ENCODE measurements at regions not wholly inside any gene's neighbourhood (a gene's known extent, or its start where the extent isn't known, plus 50 kb on each side); places are given as distances from the start of the nearest gene placed in this dataset.
"Not testable (repeated sequence)": the region's sequence is repeated elsewhere in the genome, so short reads cannot be mapped to it uniquely, and the experiment has no call there.

- peak; percentile 4 for DNase-seq
These were observed 100.1 kb downstream of the EIF4E start for GRCh38 chr4:98828801-98829200.

DNA sequence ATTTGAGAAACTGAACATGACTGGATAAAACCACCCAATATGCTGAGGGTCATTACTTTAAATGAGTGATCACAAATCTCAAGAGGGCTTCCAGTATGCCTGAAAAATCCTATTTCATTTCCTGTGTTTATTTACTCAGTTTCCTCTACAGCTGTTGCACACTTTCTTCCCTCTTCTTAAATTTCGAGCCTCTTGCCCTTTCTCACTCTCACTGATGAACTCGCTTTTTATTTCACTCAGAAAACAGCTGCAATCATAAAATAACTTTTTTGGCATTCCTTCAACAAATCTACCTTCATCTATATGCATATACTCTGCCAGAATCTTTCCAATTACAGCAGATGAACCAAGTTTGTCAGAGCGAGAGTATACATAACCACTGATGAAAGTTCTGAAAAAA lies 101.3 kb downstream of the EIF4E start:
- no peak for DNase-seq

DNA sequence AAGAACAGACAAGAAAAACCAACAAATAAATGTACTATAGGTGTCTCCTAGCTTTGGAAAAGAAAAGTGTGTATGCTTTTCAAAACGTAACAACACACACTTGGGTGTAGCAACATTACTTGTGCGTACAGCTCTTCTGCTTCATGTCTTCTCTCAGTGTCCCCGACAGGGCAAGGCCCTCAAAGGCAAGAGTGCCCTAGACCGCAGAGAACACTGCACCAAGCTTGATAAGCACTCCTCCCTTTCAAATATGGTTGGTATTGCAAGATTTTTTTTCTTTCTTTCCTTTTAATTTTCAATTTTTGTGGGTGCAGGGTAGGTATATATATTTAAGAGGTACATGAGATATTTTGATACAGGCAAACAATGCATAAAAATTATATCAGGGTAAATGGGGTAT lies 106.8 kb downstream of the EIF4E start:
- DNase-seq, result no peak

- DNase-seq, result not testable (repeated sequence)
These were observed 110.8 kb downstream of the EIF4E start for GRCh38 chr4:98818116-98818515.

GRCh38 chr4:98816816-98817215 lies 112.1 kb downstream of the EIF4E start:
- DNase-seq, result no peak

- no peak for DNase-seq
These were observed 112.5 kb downstream of the EIF4E start for GRCh38 chr4:98816386-98816785.

GRCh38 chr4:98804403-98804802 lies 124.5 kb downstream of the EIF4E start:
- no peak for DNase-seq

DNA sequence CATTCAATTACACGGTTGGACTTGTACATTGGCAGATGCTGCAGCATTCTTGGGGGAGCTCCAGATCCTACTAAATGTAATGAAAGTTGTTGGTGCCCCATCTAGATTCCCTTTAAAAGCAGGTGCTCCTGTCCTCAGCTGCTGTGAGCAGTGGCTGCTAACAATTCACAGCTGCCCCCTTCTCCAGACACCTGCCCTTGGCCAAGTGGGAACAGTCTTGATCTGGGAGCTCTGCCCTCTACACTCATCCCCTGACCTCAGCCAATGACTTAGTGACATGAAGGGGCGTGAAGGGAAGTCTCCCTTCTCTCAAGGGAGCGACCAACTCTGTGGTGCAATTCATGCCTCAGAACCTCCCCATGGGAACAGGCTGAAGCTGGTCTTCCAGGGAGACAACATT lies 125.7 kb downstream of the EIF4E start:
- no peak for DNase-seq

DNA sequence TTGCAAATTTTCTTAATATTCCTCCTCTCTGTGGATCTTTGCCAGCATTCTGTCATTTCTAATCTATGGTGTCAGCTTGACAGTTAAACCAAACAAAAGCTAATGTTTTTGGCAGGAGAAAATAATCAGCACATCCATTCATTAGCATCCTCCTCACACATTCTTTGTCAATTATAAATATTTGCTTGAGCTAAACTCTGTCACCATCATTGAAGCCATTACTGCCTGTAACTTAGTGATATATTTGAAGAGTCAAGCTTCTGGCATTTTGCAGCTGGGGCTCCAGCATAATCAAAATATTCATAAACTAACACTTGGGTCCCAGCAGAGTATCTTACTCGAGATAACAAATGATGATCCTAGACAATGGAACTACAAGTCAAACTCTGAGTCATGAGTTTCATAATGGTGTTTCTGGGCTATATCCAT lies 126.1 kb downstream of the EIF4E start:
- DNase-seq, result no peak

GRCh38 chr4:98801259-98801725 lies 127.6 kb downstream of the EIF4E start:
- no peak for DNase-seq

DNA sequence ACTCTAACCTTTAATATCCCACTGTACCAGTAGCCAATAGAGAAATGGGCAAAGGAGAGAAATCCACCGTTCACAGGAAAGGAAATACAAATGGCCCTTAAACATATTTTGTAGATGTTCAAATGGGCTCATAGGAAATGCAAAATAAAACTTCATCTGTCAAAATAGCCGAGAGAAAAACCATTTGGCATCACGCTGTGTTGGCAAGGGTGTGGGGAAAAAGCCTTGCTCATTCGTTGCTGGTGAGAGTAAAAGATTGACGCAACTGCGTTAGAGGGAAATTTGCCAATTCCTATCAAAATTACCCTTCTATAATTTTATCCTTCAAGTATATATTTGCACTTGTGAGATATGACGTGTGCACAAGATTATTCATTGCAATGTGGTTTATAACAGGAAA lies 131.9 kb downstream of the EIF4E start:
- DNase-seq, result no peak

- DNase-seq, result no peak
These were observed 134.2 kb downstream of the EIF4E start for GRCh38 chr4:98794565-98795205.

DNA sequence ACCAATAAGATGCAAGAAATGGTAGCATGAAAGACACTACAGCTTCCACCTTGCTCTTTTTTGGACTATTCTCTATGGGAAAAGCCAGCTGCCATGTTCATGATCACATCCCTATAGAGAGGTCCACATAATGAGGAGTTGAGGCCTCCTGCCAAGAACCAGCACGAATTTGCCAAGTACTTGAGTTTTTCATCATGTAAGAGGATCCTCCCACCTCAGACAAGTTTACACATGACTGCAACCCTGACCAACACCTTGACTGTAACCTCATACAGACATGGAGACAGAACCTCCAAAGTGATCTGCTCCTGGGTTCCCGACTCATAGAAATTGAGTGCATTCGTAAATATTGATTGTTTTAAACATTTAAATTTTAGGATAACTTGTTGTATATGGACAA lies 135.2 kb upstream of the TSPAN5 start:
- DNase-seq, result no peak

- peak; percentile 10 for DNase-seq
These were observed 128.5 kb upstream of the TSPAN5 start for GRCh38 chr4:98786866-98787265.

- no peak for DNase-seq
These were observed 126.7 kb upstream of the TSPAN5 start for GRCh38 chr4:98784947-98785706.

DNA sequence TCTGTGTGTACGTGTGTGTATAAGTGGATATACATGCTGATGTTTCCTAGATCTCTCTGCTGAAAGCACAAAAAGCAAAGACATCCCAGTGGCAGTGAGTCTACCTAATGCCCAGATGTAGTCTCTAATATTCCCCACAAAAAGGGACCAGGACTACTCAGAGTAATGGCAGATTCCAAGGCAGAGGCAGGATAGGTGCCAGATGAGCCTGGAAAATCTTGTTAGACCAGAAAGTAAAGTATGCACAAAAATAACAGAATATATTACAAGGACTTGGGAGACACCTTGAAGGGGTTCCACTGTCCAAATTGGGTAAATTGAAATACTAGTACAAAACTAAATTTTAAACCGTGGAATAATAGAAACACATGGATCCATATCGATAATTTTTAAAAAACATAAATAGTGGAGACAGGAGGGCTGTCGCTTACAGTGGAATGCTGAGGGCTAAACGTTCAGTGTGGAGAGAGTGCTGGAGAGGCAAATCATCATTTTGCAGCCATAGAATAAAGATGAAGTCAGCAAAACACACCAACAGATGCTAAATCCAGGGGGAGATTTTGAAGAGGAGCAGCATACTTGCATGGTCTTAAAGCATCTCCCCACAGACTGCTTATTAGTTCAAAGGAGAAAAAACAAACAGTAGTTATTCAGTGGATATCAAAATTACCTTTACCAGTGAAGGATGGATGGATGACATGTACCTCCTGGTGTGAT lies 123.4 kb upstream of the TSPAN5 start:
- no peak for DNase-seq

- DNase-seq, result no peak
These were observed 122.5 kb upstream of the TSPAN5 start for GRCh38 chr4:98780926-98781325.

- DNase-seq, result no peak
These were observed 120.7 kb upstream of the TSPAN5 start for GRCh38 chr4:98779088-98779487.

GRCh38 chr4:98778206-98778605 lies 119.8 kb upstream of the TSPAN5 start:
- DNase-seq, result peak; percentile 79

DNA sequence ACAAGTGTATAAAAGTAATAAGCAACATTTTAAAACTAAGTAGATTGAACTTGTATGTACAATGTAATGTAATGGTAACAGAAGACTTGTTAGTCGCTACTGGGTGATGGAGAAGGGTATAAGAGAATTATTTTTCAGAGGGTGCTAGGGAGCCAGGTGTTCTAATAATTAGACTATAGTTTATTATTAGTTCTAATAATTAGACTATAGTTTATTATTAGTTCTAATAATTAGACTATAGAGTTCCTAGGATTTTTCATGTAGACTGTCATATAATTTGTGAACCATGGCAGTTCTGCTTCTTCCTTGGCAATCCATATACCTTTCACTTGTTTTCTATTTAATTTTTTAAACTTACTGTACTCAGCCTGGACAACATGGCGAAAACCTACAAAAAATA lies 117.3 kb upstream of the TSPAN5 start:
- no peak for DNase-seq

DNA sequence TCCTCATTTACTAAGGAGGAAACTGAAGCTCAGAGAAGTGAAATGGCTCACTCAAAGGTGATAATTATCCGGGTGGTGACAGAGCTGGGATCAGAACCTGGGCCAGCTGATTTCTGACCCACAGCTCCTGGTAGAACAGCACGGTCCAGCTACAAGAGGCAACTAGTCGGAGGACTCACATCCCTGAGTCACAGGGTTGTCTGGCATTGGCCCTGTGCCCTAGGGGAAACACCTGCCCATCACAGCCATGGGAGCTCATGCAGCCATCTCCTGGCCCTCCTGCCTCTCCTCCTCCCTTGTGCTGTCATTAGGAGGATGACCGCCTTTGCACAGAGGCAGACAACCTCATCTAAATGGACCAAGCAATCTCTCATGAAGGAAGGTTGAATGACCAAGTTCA lies 115.2 kb upstream of the TSPAN5 start:
- no peak for DNase-seq

DNA sequence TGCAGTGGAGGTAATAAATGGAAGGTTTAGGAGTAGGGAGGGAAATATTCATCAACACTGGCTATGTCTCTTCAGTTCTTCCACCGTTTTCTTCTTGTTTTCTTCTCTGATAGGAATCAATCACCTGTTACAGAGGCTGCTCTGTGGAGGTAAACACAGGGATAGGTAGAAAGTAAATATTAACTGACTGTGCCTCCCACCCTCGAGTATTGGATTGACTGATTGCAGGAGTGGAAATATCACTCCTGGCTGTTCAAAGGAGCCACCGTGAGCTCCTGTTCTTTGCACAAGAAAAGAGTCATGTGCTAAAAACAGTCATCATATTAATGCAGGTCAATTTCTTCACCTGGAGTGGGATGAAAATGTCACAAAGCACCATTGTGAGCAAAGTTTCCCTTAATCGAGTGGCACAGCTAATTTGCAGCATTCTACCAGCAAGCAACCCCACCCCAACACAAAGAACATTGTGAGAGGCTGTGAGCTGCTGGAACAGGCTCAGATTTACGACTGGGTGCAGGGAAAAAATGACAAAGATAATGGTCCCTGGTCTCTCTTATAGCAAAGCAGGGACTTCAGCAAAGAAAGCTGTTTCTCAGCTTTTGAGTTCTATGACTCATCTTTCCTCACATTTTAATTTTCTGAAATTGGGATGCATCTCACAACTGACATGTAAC lies 113.7 kb upstream of the TSPAN5 start:
- no peak for DNase-seq

- DNase-seq, result no peak
These were observed 107.4 kb upstream of the TSPAN5 start for GRCh38 chr4:98765771-98766170.

Measured in HCEC 1CT (cell line).